IMR-90 (cell line): ENCODE measurements at regions not wholly inside any gene's neighbourhood (a gene's known extent, or its start where the extent isn't known, plus 50 kb on each side); places are given as distances from the start of the nearest gene placed in this dataset.
"Not testable (repeated sequence)": the region's sequence is repeated elsewhere in the genome, so short reads cannot be mapped to it uniquely, and the experiment has no call there.

Experiments
- ATAC-seq: fragments of 200-7000 bp; cut with Tn5 transposase; 2 replicates; pipeline ENCODE4 v1.9.1; 2020; ENCODE audit warnings: low read depth, mild to moderate bottlenecking, moderate library complexity
- BruUV-seq: library from RNA; stranded (reverse); fragments of 400-500 nt; replicated peaks from 2 replicates; lab custom pipeline; 2021; lab: Mats Ljungman, UMichigan
- CTCF ChIA-PET: fragments of 300-600 bp; formaldehyde crosslinking; extraction: SDS; loops from one replicate; lab custom pipeline; 2021; ENCODE audit warnings: antibody characterized with exemption; lab: Yijun Ruan, JAX
- POLR2A ChIA-PET: fragments of 300-600 bp; sonication (Branson Sonifier 250); formaldehyde crosslinking; loops from one replicate; lab custom pipeline; 2022; ENCODE audit warnings: antibody characterized with exemption; ENCODE audit not compliant: unreplicated experiment; lab: Charles Lee
- DNase-seq: peaks from one replicate; pipeline ENCODE4 v3.0.0; 2013
- H2AFZ ChIP-seq: replicated peaks from 2 replicates; pipeline ENCODE3; 2013; ENCODE audit warnings: low read length, mild to moderate bottlenecking; ENCODE audit not compliant: poor library complexity
- H2AK5ac ChIP-seq: 2 replicates; pipeline ENCODE4 v1.6.1; 2013; ENCODE audit warnings: low read depth, low read length, inconsistent platforms
- H2AK9ac ChIP-seq: replicated peaks from 2 replicates; pipeline ENCODE3; 2013; ENCODE audit warnings: mild to moderate bottlenecking, low read depth, low read length, moderate library complexity; ENCODE audit not compliant: poor library complexity
- H2BK120ac ChIP-seq: 2 replicates; pipeline ENCODE4 v1.6.1; 2013; ENCODE audit warnings: low read depth, low read length, inconsistent platforms
- H2BK15ac ChIP-seq: 3 replicates; pipeline ENCODE4 v1.6.1; 2013; ENCODE audit warnings: low read depth, low read length, inconsistent platforms
- H2BK20ac ChIP-seq: 2 replicates; pipeline ENCODE4 v1.6.1; 2013; ENCODE audit warnings: low read depth, mild to moderate bottlenecking, inconsistent platforms, low read length, moderate library complexity
- H2BK5ac ChIP-seq: 2 replicates; pipeline ENCODE4 v1.6.1; 2013; ENCODE audit warnings: mild to moderate bottlenecking, low read depth, low read length, inconsistent platforms; ENCODE audit not compliant: poor library complexity, severe bottlenecking
- H3K14ac ChIP-seq: replicated peaks from 2 replicates; pipeline ENCODE4 v1.6.1; 2013; ENCODE audit warnings: low read depth, low read length, inconsistent platforms
- H3K18ac ChIP-seq: 2 replicates; pipeline ENCODE4 v1.6.1; 2013; ENCODE audit warnings: low read depth, low read length, control low read depth
- H3K23ac ChIP-seq: 2 replicates; pipeline ENCODE4 v1.6.1; 2013; ENCODE audit warnings: low read depth, low read length, inconsistent platforms
- H3K27ac ChIP-seq: 2 replicates; pipeline ENCODE4 v1.5.1; 2013; ENCODE audit warnings: mild to moderate bottlenecking, control low read depth, low read length; ENCODE audit not compliant: insufficient read depth
- H3K27me3 ChIP-seq: 2 replicates; pipeline ENCODE4 v1.6.1; 2013; ENCODE audit warnings: low read length; ENCODE audit not compliant: control insufficient read depth, insufficient read depth
- H3K36me3 ChIP-seq: 2 replicates; pipeline ENCODE4 v1.6.1; 2013; ENCODE audit warnings: low read length, mixed read lengths; ENCODE audit not compliant: control insufficient read depth, insufficient read depth
- H3K4ac ChIP-seq: 2 replicates; pipeline ENCODE4 v1.6.1; 2013; ENCODE audit warnings: low read depth, low read length, inconsistent platforms
- H3K4me1 ChIP-seq: 2 replicates; pipeline ENCODE4 v1.6.1; 2013; ENCODE audit warnings: low read length, mixed read lengths; ENCODE audit not compliant: control insufficient read depth, insufficient read depth
- H3K4me2 ChIP-seq: 2 replicates; pipeline ENCODE4 v1.6.1; 2013; ENCODE audit warnings: low read depth, mild to moderate bottlenecking, control low read depth, low read length, moderate library complexity
- H3K4me3 ChIP-seq: 2 replicates; pipeline ENCODE4 v1.5.1; 2013; ENCODE audit warnings: low read depth, mild to moderate bottlenecking, control low read depth, low read length, moderate library complexity; ENCODE audit not compliant: insufficient read depth
- H3K56ac ChIP-seq: 2 replicates; pipeline ENCODE4 v1.6.1; 2013; ENCODE audit warnings: low read length, inconsistent platforms; ENCODE audit not compliant: insufficient read depth; ENCODE audit errors: extremely low read depth
- H3K79me1 ChIP-seq, 2 experiments: 2 replicates each; pipeline ENCODE4 v1.6.1; 2013; ENCODE audit warnings: low read length in 2 of 2, inconsistent platforms in 1 of 2, low read depth in 1 of 2
- H3K9ac ChIP-seq: 2 replicates; pipeline ENCODE4 v1.6.1; 2013; ENCODE audit warnings: low read depth, low read length, control low read depth
- H3K9me1 ChIP-seq: 2 replicates; pipeline ENCODE4 v1.6.1; 2013; ENCODE audit warnings: low read length, inconsistent platforms; ENCODE audit not compliant: insufficient read depth
- H3K9me3 ChIP-seq: 2 replicates; pipeline ENCODE4 v1.6.1; 2013; ENCODE audit warnings: low read length; ENCODE audit not compliant: control insufficient read depth, insufficient read depth
- H4K20me1 ChIP-seq: 2 replicates; pipeline ENCODE4 v1.6.1; 2013; ENCODE audit warnings: low read length, inconsistent platforms; ENCODE audit not compliant: insufficient read depth
- H4K5ac ChIP-seq: 2 replicates; pipeline ENCODE4 v1.6.1; 2013; ENCODE audit warnings: mild to moderate bottlenecking, low read depth, low read length, control low read depth
- H4K8ac ChIP-seq, 2 experiments: 2 replicates each; pipeline ENCODE4 v1.6.1; 2013; ENCODE audit warnings: low read depth in 2 of 2, low read length in 2 of 2, control low read depth in 1 of 2, inconsistent platforms in 1 of 2
- H4K91ac ChIP-seq: 2 replicates; pipeline ENCODE4 v1.6.1; 2013; ENCODE audit warnings: low read depth, low read length, inconsistent platforms; ENCODE audit not compliant: insufficient read depth
- CEBPB ChIP-seq: IDR thresholded peaks from 2 replicates; pipeline ENCODE4 v1.6.1; 2012; ENCODE audit warnings: low read depth, low read length, improper control_type of control experiment
- WGBS, 2 experiments: methylation state at CpG; one replicate each; pipeline versions ENCODE4 v1.1.5 to v1.1.7; 2013; ENCODE audit warnings: missing lambda C conversion rate in 2 of 2; ENCODE audit not compliant: insufficient read length in 1 of 2; ENCODE audit errors: extremely low coverage in 2 of 2; 5-methylcytosine and 5-hydroxymethylcytosine counted together
- dilution Hi-C: fragments of 300-500 bp; cut with HindIII; formaldehyde crosslinking; loops from one replicate; pipeline ENCODE4 v1.14.3; 2018; ENCODE audit warnings: low sequenced_read_pairs; ENCODE audit not compliant: unreplicated experiment
- in situ Hi-C: fragments of 300-500 bp; cut with MboI; formaldehyde crosslinking; loops from 3 replicates; pipeline ENCODE4 v1.14.3; 2019; ENCODE audit warnings: low sequenced_read_pairs, inconsistent platforms, mixed read lengths
- intact Hi-C: fragments of 100-400 bp; cut with micrococcal nuclease; formaldehyde crosslinking; loops from 2 replicates; pipeline ENCODE4 v1.10.0; 2022
- TF ChIP-seq, protein P1 (sequence below): fragments of 150-350 bp; IDR thresholded peaks from 2 replicates; pipeline ENCODE4 v1.6.1; 2016; ENCODE audit warnings: low read depth, mild to moderate bottlenecking, low read length, moderate library complexity, borderline replicate concordance

DNA sequence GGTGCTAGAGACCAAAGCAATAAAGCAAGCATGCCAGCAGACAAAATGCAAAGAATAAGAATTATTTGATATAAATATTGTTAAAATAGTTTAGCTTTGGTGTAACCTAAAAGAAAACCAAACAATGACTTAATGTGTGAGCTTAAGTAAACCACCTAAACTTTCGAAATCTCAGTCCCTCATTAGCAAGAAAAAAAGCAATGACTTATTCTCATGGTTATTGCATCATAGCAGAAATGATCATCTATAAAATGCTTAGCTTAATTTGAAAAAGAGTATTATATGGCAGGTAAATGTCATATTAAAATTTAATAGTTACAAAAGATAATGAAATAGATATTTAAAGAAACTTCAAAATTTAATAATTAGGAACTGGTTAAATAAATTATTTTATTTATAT, 1395.7 kb upstream of the EYS start:
- no peak for DNase-seq
- Histone ChIP-seq H2BK120ac (no peak overlapping the region), H2AK5ac (no peak overlapping the region)

DNA sequence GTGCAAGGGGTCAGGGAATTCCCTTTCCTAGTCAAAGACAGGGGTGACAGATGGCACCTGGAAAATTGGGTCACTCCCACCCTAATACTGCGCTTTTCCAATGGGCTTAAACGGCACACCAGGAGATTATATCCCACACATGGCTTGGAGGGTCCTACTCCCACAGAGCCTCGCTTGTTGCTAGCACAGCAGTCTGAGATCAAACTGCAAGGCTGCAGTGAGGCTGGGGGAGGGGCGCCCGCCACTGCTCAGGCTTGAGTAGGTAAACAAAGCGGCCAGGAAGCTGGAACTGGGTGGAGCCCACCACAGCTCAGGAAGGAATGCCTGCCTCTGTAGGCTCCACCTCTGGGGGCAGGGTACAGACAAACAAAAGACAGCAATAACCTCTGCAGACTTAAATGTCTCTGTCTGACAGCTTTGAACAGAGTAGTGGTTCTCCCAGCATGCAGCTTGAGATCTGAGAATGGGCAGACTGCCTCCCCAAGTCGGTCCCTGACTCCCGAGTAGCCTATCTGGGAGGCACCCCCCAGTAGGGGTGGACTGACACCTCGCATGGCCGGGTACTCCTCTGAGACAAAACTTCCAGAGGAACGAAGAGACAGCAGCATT, 1388.7 kb upstream of the EYS start:
- H2BK20ac ChIP-seq, POLR2A ChIA-PET, H3K36me3 ChIP-seq, H3K18ac ChIP-seq, intact Hi-C loops, H2BK15ac ChIP-seq, H2AK9ac ChIP-seq, H3K9me1 ChIP-seq, H2BK120ac ChIP-seq, CTCF ChIA-PET, H4K8ac ChIP-seq, H4K91ac ChIP-seq, H3K79me1 ChIP-seq, H3K23ac ChIP-seq, dilution Hi-C loops, H3K9ac ChIP-seq, H4K5ac ChIP-seq, H2BK5ac ChIP-seq, H3K9me3 ChIP-seq, H3K4me2 ChIP-seq, H3K14ac ChIP-seq, ATAC-seq, H3K4ac ChIP-seq, H3K56ac ChIP-seq, in situ Hi-C loops, H3K4me1 ChIP-seq, H4K20me1 ChIP-seq, H3K4me3 ChIP-seq, H2AK5ac ChIP-seq, H3K27me3 ChIP-seq, H2AFZ ChIP-seq, BruUV-seq, DNase-seq, H3K27ac ChIP-seq: not testable (repeated sequence)
- 100% methylated on average over 1 of the region's 11 CpGs; no CpG with 5 or more reads in 1 of the 2 experiments for WGBS, 2 experiments

More for the DNA sequence above, 1395.7 kb upstream of the EYS start:
- no peaks in the 10 kb centered on the region for H3K36me3 ChIP-seq
- in situ Hi-C loops (no loop called here), dilution Hi-C loops (no loop called here), intact Hi-C loops (no loop called here)
- H3K56ac ChIP-seq = no peak overlapping the region
- no peaks in the 10 kb centered on the region for H3K9me1 ChIP-seq
- H2AFZ ChIP-seq = no peak overlapping the region
- H3K18ac ChIP-seq = no peak overlapping the region
- H3K9me3 ChIP-seq = no peaks in the 10 kb centered on the region
- no peak overlapping the region for H3K27ac ChIP-seq
- no peak overlapping the region for H2BK15ac ChIP-seq
- no peak for ATAC-seq
- no peak overlapping the region for H3K4me3 ChIP-seq
- H3K4me2 ChIP-seq = no peak overlapping the region
- no peak overlapping the region for H3K9ac ChIP-seq
- H3K27me3 ChIP-seq = no peaks in the 10 kb centered on the region
- H3K79me1 ChIP-seq = no peaks in the 10 kb centered on the region
- no peak overlapping the region for H3K23ac ChIP-seq
- H3K4ac ChIP-seq = no peak overlapping the region
- H4K5ac ChIP-seq = no peak overlapping the region
- no peak overlapping the region for H4K8ac ChIP-seq
- no peak overlapping the region for H4K91ac ChIP-seq
- H2BK20ac ChIP-seq = no peak overlapping the region
- no CpG with 5 or more reads among the region's 1 CpG for WGBS, 2 experiments
- H3K14ac ChIP-seq = no peak overlapping the region
- no peak overlapping the region for H2AK9ac ChIP-seq
- no TSS peak for BruUV-seq
- POLR2A ChIA-PET = no interaction called here
- CTCF ChIA-PET = no interaction called here
- TF ChIP-seq, protein P1, sequence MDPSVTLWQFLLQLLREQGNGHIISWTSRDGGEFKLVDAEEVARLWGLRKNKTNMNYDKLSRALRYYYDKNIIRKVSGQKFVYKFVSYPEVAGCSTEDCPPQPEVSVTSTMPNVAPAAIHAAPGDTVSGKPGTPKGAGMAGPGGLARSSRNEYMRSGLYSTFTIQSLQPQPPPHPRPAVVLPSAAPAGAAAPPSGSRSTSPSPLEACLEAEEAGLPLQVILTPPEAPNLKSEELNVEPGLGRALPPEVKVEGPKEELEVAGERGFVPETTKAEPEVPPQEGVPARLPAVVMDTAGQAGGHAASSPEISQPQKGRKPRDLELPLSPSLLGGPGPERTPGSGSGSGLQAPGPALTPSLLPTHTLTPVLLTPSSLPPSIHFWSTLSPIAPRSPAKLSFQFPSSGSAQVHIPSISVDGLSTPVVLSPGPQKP = no peak
- peak; percentile 52 for TF ChIP-seq CEBPB
- H3K4me1 ChIP-seq = no peaks in the 10 kb centered on the region
- H2BK5ac ChIP-seq = no peak overlapping the region
- no peaks in the 10 kb centered on the region for H4K20me1 ChIP-seq
